DMS53 (cell line): ENCODE measurements at regions not wholly inside any gene's neighbourhood (a gene's known extent, or its start where the extent isn't known, plus 50 kb on each side); places are given as distances from the start of the nearest gene placed in this dataset.
A peak's percentile ranks its signal among the peaks of the same experiment; 100 is the strongest.
"Not testable (repeated sequence)": the region's sequence is repeated elsewhere in the genome, so short reads cannot be mapped to it uniquely, and the experiment has no call there.

ENCODE experiments used
- DNase-seq: peaks from one replicate; lab custom pipeline; 2025; lab: John Stamatoyannopoulos, UW

DNA sequence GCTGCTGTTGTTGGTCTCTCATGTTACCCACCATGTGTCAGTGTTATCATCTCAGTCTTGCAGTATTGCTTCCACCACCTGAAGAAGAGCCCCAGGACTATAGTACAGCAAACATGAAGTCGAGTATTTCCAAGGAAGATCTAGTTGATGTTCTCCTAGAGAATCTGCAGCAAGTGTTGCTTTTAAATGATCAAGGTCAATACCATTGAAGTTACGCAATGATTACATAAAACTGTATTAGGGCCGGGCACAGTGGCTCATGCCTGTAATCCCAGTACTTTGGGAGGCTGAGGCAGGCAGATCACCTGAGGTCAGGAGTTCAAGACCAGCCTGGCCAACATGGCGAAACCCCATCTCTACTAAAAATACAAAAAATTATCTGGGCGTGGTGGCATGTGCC, 173.9 kb downstream of the TJP1 start:
- not testable (repeated sequence) for DNase-seq

DNA sequence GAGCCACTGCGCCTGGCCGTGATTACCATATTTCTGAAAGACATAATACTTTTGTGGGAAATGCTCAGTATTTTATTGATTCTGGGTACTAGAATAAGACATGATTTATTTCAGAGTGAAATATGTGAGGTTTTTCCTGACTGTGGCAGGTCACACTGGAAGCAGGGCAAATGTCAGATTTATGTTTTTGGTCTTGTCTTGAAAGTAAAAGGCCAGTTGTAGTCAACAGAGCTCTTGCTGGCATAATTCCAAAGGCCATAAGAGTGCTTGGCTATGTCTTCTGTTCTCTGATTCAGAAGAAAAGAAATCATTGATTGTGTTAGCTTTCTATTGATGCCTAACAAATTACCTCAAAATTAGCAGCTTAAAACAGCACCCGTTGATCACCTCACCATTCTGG, 176.4 kb downstream of the TJP1 start:
- DNase-seq, result no peak

DNA sequence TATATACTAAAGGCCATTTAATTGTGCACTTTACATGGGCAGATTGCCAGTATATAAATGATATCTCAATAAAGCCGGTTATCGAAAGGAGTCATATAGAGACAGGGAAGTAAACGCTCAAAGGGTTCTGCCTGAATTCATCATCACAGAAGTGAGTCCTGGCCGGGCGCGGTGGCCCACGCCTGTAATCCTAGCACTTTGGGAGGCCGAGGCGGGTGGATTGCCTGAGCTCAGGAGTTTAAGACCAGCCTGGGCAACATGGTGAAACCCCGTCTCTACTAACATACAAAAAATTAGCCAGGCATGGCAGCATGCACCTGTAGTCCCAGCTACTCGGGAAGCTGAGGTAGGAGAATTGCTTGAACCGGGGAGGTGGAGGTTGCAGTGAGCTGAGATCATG, 177.9 kb downstream of the TJP1 start:
- not testable (repeated sequence) for DNase-seq

DNA sequence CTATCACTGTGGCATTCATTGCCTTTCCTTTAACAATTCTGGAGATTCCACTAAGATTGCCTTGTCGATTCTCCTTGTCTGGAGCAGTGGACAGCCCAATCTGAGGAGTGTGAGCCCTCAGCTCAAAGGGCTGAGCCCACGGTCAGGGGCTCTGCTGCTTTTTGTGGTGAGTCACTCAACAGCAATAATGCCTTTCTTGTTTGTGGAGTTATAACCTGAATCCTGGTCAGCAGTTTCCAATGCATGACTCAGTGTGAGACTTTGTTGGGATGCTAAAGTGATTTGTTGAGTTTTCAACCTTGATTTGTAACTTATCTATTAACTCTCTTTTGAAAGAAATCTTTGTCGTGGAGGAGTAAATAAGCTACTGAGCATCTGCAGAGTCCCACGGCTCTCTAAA, 183.5 kb downstream of the TJP1 start:
- no peak for DNase-seq

DNA sequence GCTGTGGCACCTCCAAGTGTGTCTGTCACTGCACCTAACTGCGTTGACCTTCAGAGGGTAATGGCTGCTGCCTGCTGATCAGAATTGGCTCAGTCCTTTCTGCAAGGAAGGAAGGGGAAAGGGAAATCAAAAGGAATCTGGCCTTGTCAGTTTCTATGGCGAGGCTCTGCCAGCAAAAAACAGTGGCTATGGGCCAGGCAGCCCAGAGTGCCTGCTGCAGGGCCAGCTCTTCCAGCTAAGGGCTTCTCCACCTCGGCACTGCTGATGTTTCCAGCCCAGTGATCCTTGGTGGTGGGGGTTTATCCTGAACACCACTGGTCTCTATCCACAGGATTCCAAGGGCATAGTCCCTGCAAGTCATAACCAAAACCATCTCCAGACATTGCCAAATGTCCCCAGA, 184.3 kb downstream of the TJP1 start:
- DNase-seq, result no peak

DNA sequence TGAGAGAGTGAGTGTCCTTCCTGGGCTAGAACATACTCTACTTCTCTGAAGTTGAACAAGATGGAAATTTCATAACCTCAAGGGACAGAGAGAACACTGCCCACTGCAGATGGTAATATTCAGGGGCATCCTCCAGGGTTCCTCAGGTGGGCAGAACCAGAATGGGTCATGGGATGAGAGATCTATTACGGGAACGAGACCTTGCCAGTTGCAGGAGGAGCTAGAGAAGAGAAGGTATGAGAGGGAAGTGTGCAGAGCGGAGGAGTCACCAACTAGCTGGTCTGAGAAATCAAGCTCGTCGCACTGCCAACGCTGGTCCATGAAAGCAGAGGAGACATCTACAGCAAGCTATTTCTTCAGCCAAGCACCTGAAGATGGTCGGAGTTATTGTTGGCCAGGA, 184.7 kb downstream of the TJP1 start:
- no peak for DNase-seq

GRCh38 chr15:29636921-29637320, 185.3 kb downstream of the TJP1 start:
- no peak for DNase-seq

DNA sequence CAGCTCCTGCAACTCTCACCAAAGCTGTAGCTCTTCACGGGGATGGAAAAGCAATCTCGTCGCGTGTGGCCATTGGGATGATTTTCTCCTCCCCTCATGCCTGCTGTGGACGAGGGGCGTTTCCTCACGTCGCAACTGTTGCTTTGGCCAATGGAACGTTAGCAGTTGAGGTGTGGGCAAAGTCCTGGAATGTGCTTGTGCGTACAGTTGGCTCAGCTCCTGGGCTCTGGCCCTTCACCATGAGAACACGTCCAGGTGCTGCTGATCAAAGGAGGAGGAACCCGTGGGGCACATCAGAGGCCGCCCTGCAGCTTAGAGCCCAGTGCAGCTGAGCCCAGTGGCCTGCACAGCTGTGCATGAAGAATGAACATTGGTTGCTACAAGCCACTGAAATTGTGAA, 186.1 kb downstream of the TJP1 start:
- peak; percentile 54 for DNase-seq

- no peak for DNase-seq
These were observed 186.7 kb downstream of the TJP1 start for GRCh38 chr15:29635513-29636098.

DNA sequence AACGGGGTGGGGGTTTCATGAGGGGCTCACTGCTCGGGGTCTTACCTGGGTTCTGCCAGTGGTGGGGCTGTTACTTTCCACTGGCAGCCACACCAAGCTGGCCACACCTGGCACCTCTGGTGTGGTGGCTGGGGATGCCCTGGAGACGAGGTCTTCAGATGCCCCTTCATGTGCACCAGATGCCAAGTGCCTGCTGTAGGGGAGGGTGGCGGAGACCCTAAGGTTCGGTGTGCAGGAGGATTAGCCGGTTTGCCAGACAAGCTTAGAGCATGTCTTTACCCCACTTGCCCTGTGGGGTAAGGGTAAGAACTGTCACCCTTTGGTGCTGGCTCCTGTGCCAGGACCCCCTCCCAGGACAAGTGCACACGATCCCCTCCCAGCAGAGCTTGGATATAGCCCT, 188.3 kb downstream of the TJP1 start:
- DNase-seq, result no peak

DNA sequence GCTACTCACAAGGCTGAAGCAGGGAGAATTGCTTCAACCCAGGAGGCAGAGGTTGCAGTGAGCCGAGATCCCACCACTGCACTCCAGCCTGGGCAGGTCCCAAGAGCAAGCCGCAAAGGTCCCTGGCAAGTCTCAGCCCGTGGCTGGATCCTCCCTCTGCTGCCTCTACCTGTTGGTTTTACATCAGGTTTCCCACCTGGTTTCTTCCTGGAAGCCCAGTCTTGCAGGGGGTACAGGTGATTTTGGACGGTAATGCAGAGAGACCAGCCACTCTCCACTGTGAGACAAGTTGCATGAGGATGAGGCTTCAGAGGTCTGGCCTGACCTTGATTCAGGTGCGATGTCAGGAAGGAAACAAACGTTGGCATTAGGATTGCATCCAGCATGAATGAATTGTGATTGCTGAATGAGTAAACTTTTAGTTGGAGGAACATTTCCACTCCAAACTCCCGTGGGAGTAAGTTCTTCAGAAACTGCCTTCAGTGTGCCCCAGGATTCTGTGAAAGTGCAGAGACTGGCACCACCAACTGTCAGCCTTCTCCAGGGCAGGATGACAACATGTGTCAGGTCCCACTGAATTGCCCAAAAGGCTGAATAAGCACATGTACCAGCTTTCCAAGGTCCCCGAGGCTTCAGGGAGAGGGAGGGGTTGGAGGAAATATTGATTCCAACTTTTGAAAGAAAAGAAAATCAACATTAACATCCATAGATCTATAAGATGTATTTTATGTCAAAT, 189.4 kb downstream of the TJP1 start:
- DNase-seq, result no peak

DNA sequence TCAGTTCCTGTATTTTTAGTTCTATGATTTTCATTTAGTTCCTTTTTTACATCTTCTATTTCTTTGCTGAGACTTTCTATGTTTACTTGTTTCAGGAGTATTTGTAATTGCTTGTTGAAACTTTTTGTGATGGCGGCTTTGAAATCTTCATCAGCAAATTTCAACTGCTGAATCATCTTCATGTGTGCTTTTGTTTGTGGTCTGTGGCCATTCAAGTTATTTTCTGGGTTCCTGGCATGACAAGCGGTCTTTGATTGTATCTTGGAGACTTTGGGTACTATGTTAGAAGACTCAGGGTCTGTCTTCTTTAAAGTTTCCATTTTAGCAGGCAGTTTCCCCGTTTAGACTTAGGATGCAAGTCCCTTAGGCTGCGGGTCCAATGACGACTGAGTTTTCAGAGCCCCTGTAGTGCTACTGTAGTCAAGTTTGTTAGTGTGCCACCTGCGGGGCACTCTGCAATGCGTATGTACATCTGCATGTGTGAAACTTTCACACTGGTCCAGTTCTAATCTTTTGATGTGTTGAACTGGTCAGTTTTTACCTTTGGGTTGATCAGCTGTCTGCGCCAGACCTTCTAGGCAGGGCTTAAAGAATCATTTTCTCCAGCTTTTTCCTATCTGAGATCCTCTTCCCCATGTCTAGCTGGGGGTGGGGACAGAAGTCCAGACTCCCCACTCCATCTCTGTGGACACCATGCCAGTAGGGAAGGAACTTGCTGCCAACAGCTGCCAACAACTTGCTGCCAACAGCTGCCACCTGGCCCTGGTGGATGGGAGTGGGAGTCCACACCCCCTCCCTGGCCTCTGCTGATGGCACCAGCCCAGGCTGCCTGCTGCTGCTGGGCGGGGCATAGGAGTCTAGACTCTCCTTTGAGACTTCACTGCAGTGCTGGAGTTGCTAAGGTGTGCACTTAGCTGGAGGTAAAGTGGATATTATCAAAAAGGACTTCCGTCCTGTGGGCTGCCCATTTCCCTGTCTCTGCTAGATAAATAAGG, 190.9 kb downstream of the TJP1 start:
- DNase-seq, result no peak

GRCh38 chr15:29624271-29624670, 198.0 kb downstream of the TJP1 start:
- no peak for DNase-seq

GRCh38 chr15:29623116-29623639, 199.1 kb downstream of the TJP1 start:
- DNase-seq, result no peak

DNA sequence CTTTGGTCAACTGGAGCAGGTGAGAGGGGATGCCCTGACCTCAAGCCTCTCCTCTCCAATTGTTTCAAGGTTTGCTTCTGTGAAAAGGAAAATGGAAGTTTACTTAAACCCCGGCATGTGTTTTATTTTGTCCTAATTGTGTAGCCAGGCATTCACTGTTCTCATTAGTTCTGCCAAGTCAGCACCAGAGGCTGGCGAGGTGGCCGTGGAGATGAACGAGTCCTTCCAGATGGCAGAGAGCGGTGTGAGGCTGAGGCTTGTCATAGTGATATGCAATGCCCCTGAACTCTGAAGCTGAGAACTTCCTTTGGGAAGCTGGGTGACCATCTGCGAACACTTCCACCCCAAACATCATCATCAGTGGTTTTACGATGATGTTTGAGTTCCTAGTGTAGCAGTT, 199.6 kb downstream of the TJP1 start:
- no peak for DNase-seq

- DNase-seq, result no peak
These were observed 200.7 kb downstream of the TJP1 start for GRCh38 chr15:29621616-29622015.

GRCh38 chr15:29618586-29618985, 203.7 kb downstream of the TJP1 start:
- no peak for DNase-seq

DNA sequence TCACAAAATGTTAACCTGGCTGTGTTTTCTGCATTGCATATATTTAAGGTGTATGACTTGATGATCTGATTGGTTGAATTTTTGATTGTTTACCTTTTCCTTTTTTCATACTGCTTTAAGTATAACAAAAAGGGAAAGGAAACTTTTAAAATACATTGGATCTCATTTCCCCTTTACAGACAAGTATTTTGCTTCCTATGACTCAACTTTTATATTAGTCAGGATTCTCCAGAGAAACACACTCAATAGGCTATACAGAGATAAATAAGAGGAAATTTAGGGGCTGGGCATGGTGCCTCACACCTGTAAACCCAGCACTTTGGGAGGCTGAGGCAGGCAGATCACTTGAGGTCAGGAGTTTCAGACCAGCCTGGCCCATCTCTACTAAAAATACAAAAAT, 205.8 kb downstream of the TJP1 start:
- no peak for DNase-seq

- no peak for DNase-seq
These were observed 206.5 kb downstream of the TJP1 start for GRCh38 chr15:29615791-29616190.

DNA sequence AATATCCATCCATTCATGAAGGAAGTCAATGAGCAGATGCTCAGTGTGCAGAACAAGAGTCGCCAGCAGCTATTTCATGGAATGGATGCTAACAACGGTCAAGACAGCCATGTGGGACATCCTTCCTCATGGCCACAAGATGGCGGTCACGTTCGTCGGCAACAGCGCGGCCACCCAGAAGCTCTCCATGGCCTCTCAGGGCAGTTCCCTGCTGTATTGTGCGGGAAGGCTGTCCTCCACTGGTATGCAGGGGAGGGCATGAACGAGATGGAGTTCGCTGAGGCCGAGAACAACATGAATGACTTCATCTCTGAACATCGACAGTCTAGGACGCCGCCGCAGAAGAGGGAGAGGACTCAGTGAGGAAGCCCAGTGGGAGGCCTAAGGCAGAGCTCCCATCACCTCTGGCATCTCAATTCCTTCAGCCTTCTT, 208.3 kb downstream of the TJP1 start:
- peak; percentile 31 for DNase-seq

DNA sequence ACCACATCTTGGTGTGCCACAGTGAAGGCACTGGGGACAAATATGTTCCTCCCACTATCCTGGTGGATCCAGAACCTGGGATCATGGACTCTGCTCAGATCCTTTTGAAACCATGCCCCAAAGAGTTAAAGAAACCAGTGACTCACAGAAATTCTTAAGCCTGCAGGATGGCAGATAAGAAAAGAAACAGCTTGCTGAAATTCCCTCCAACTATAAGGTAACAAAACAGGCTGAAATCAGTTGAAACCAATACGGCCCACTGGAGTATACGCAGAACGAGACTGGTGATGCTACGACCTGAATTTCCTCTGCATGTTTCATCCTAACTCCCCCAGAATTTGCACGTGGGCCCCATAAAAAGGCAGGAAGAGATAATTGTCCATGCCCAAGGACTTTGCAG, 209.6 kb downstream of the TJP1 start:
- DNase-seq, result no peak

DNA sequence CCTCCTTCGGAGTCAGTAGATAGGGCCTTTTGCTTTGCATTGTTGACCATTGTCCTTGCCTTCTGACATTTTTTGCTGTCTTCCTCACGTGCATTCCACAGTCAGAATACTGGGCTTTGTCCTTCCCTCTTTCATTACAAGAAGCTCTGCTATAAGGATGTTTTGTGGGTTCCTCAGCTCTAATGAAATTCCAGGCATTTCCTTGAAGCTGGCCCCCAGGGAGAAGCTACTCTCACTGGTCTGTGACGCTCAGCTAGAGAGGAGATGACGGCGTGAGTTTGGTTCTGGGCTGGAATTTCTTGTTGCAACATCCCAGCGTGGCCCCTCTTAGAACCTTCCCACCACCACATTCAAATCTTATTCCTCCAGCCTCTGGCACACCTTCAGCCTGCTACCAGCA, 210.2 kb downstream of the TJP1 start:
- no peak for DNase-seq

DNA sequence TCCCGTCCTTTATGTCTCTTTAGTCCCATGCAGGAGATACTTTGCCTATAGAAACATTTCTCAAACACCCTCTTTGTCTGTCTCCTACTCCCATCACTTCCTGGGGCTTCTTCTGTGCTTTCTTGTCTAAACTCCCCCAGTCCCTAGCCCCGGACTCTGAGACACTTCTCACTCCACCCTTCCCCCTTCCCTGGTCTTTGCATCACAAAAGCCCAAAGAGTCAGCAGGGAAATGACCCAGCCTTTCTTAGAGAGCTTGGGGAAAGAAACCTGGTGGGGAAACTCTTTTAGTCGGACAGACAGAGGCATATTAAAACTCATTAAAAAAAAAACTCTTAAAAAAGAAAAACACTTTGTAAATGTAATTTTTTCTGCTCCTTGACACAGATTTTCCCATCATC, 211.2 kb downstream of the TJP1 start:
- DNase-seq, result no peak
